HT-29 (cell line): ENCODE measurements at regions not wholly inside any gene's neighbourhood (a gene's known extent, or its start where the extent isn't known, plus 50 kb on each side); places are given as distances from the start of the nearest gene placed in this dataset.

Experiments
- DNase-seq: peaks from one replicate; pipeline ENCODE4 v3.0.0-alpha.2; 2015; ENCODE audit warnings: low spot score

DNA sequence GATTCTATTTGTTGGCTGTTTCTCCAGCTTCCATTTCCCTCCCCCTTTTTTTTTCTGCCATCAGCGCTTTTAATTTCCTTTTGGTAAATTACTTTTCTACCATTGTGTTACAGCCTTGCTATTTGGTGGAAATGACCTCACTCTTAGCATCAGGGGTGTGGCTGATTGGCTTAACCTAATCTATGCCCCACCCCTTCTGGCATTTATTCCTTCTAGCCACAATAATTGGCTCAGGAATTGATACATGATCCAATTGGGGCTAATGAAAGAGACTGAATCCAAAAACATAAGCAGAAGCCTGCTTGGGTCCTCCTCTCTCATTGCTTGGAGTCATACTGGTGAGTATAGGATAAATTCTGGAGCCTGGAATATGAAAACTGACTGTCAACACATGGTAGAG is 402.4 kb upstream of the LRRC4C start:
- DNase-seq: no peak

GRCh38 chr11:41866525-41866924 is 407.1 kb upstream of the LRRC4C start:
- DNase-seq: no peak

- DNase-seq: no peak
Measured at GRCh38 chr11:41868606-41869005, 409.2 kb upstream of the LRRC4C start.

DNA sequence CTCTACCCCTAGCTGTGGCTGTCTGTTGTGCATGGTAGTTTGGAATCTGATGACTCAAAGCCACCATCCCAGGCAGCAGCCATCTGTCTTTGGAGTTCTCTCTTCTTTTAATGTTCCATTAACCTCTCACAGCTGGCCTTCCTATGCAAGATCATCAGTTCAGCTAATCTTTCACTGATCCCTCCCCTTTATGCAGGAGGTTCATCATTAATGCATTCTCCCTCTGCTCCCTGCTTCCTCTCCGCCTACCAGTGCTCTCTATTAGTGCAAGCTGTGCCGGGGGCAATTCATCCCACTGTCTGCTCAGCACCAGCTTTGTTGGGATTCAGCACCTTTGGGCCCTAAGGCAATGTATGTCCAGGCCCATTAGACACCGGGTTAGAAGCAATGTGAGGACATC is 413.0 kb upstream of the LRRC4C start:
- no peak for DNase-seq

GRCh38 chr11:41872870-41873269 is 413.4 kb upstream of the LRRC4C start:
- DNase-seq: no peak

DNA sequence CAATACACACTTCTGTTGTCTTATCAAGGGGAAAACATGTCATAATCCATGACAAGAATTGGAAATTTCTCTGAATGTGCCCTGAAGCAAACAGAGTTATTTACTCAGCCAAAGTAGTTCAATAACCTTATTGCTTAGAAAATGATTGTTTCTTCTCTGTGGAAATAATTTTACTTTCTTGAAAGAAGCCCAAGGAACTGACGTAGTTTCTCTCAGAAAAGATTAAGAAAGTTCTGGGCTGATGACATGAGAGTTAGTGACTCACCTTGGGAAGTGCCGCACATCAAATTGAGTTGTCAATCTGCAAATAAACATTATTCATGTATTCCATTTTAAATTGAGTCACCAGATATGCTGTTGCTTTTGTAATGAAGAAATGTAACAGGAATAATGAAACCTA is 418.6 kb upstream of the LRRC4C start:
- DNase-seq: no peak

GRCh38 chr11:41879214-41879613 is 419.8 kb upstream of the LRRC4C start:
- no peak for DNase-seq

DNA sequence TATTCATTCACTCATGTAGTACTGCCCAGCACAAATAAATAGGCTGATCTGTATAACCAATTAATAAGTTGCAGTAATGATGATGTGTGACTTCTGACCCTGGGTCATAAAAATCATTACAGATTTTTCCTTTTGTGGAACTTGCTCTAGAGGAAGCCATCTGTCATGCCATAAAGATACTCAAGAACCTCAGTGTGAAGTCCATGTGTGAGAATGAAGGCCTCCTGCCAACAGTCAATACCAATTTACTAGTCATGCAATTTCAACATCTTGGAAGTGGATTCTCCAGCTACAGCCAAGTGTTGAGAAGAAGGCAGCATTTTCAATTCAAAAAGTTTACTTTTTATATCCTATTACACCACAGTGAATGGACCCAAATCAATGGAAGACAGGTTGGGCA is 435.6 kb upstream of the LRRC4C start:
- DNase-seq: no peak

DNA sequence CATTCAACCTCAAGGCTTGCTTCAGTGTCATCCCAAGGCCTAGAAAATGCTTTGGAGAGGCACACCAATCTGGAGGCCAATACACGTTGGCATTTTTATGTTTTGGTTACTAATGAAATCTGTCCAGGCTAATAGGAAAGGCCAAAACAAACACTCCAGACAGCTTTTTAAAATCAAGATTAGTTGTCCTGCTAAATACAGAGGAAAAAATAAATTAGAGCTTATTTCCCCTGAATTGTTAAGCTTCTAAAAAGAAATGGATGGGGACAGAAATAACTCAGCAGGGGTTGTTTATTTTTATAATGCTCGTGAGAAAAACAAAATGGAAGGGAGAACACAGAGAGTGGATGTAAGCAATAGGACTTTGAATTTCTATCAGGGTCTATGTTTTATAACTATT is 438.5 kb upstream of the LRRC4C start:
- no peak for DNase-seq

DNA sequence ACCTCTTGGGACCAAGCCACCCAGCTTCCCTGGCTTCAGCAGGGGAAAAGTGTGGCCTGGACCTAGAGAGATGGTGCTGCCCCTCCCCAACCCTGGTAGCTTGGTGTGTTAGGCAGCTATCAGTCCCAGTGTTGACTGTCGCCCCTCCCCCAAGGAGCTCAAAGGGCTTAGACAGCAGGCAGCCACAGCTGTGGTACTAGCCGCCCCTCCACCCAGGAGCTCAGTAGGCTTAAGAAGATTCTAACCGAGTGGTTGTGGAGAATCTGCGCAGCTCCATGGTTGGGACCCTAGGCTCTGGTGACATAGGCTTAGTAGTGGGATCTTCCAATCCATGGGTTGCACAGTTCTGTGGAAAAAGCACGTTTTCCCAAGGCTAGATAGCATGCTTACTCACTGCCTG is 458.4 kb upstream of the LRRC4C start:
- no peak for DNase-seq

GRCh38 chr11:41920374-41920773 is 460.9 kb upstream of the LRRC4C start:
- no peak for DNase-seq

GRCh38 chr11:41921746-41922390 is 462.4 kb upstream of the LRRC4C start:
- DNase-seq: no peak

GRCh38 chr11:41926339-41926738 is 466.9 kb upstream of the LRRC4C start:
- DNase-seq: no peak

DNA sequence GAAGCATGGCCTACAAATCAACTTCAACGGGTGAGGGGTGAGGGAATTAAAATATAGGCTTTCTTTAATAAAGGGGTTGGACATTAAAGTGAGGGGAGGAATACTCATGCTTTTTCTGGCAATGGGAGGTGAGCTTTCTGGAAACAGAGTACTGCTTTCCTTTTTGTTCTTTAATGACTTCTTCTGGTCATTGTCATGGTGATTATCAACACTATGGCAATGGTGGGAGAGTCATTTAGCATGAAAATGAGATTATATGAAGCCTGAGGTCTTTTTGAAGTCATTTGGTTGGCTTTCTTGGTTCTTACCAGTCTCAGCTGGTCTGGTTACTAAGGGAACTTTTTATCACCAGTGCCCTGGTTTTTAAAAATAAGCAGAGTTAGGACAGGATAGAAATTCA is 475.8 kb upstream of the LRRC4C start:
- DNase-seq: no peak

DNA sequence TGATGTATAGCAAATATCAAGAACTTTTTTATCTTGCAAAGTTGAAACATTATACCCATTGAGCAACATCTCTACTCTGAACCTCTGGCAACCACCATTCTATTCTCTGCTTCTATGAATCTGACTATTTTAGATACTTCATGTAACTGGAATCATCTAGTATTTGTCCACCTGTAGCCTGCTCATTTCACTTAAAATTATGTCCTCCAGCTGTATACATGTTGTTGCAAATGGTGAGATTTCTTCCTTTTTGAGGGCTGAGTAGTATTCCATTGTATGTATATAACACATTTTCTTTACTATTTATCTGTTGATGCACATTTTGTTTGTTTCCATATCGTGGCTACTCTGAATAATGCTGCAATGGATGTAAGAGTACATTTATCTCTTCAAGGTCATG is 476.3 kb upstream of the LRRC4C start:
- DNase-seq: no peak

DNA sequence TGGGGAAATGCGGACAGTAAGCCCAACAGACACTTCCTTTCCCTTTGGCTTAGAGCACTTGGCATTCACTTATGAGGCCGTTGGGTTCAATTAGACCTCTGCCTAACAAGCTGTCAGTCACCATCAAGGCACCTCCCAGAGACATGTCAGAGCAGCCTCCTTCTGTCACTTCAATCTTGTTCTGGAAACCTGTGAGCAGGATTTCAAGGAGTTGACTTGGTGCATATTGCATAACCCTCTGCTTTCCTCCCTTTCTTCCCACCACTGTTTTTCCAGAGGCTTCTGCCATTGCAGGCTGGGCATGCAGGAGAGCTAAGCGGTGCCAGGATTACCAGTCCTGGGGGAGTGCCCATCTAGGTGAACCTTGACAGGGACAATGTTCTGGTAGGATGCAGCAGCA is 484.2 kb upstream of the LRRC4C start:
- no peak for DNase-seq

DNA sequence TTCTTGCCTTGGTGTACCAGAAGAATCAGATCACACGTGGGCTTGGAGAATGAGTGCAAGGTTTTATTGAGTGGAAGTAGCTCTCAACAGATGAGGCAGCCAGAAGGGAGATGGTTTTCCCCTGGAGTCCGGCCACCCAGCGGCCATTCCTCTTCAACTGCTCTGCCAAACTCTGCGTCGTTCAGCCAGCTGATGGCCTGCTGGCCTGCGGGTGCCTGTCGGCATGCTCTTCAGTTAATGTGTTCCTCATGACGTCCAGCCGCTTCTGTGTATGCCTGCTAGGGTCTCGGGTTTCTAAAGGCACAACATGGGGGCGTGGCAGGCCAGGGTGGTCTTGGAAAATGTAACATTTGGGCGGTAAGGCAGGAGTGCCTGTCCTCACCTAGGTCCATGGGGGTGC is 487.9 kb upstream of the LRRC4C start:
- DNase-seq: no peak

- no peak for DNase-seq
Measured at GRCh38 chr11:41950470-41951143, 491.2 kb upstream of the LRRC4C start.

DNA sequence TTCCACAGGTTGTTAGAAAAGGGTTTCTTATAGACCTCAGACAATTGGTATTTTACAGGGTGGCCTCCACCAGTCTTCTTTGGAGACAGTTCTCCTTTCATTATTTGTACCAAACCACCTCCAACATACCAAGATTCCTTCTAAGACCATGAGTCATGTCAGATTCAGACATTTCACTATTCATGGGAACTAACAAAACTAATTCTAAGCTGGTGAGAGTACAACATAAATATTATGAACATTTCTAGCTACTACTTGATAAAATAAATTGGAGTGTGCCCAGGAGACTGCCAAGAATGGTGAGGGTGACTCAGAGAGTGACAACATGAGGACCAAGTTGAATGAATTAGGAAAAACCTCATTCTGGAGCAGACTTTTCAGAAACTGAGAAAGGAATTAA is 494.6 kb upstream of the LRRC4C start:
- no peak for DNase-seq

- DNase-seq: no peak
Measured at GRCh38 chr11:41955066-41955465, 495.6 kb upstream of the LRRC4C start.

GRCh38 chr11:41955635-41956400 is 496.4 kb upstream of the LRRC4C start:
- DNase-seq: no peak

- DNase-seq: no peak
Measured at GRCh38 chr11:41963406-41963805, 504.0 kb upstream of the LRRC4C start.

DNA sequence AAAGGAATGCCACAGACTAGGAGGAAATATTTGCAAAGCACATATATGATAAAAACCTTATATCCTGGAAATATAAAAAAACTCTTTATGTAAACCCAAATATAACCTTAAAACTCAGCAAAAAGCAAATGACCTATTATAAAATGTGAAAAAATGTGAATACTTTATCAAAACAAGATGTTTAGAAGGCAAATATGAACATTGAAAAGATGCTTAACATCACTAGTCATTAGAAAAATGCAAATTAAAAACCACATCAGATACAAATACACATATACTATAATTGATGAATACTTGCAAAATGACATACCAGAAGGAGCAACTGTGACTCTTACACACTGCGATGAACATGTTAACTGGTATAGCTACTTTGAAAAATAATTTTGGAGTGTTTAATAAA is 511.2 kb upstream of the LRRC4C start:
- no peak for DNase-seq
